CD4-positive, CD25-positive, alpha-beta regulatory T cell (primary cell): ENCODE measurements at regions not wholly inside any gene's neighbourhood (a gene's known extent, or its start where the extent isn't known, plus 50 kb on each side); places are given as distances from the start of the nearest gene placed in this dataset.
A peak's percentile ranks its signal among the peaks of the same experiment; 100 is the strongest.
"Not testable (repeated sequence)": the region's sequence is repeated elsewhere in the genome, so short reads cannot be mapped to it uniquely, and the experiment has no call there.

Experiments used
- ATAC-seq, 2 donors: fragments of 150-1000 bp; cut with Tn5 transposase; one replicate each; pipeline ENCODE4 v1.10.0; 2021; ENCODE audit warnings: low read depth in 2 of 2, moderate number of reproducible peaks in 2 of 2, moderate library complexity in 1 of 2
- DNase-seq, 3 donors: peaks; one replicate each; pipeline versions ENCODE4 v3.0.0 to v3.0.0-alpha.2; 2012 to 2022; ENCODE audit warnings: mixed read lengths in 1 of 3
- H3K27ac ChIP-seq: one replicate; pipeline ENCODE4 v1.7.0; 2013; ENCODE audit warnings: mild to moderate bottlenecking, low read length; ENCODE audit not compliant: insufficient read depth, poor library complexity, severe bottlenecking
- H3K27me3 ChIP-seq: one replicate; pipeline ENCODE4 v1.7.0; 2013; ENCODE audit warnings: low read length; ENCODE audit not compliant: control insufficient read depth, insufficient read depth
- H3K36me3 ChIP-seq: one replicate; pipeline ENCODE4 v1.7.0; 2013; ENCODE audit warnings: mild to moderate bottlenecking, low read length, moderate library complexity; ENCODE audit not compliant: control insufficient read depth, insufficient read depth
- H3K4me1 ChIP-seq: 2 replicates; pipeline ENCODE4 v1.7.0; 2013; ENCODE audit warnings: mild to moderate bottlenecking, low read length; ENCODE audit not compliant: insufficient read depth, control insufficient read depth, poor library complexity, severe bottlenecking
- H3K4me3 ChIP-seq: one replicate; pipeline ENCODE4 v1.7.0; 2013; ENCODE audit warnings: low read depth, mild to moderate bottlenecking, low read length, moderate library complexity
- H3K9me3 ChIP-seq, 2 experiments: 1 replicate in 1 of 2; 2 replicates in 1 of 2; pipeline ENCODE4 v1.7.0; 2013; ENCODE audit warnings: low read length in 2 of 2, mild to moderate bottlenecking in 1 of 2, moderate library complexity in 1 of 2; ENCODE audit not compliant: control insufficient read depth in 2 of 2
- H3K27ac Mint-ChIP-seq, 3 donors: one replicate each; pipeline ENCODE4 v1.8.0; 2020 to 2022; ENCODE audit warnings: mild to moderate bottlenecking in 3 of 3, mixed read lengths in 3 of 3, moderate library complexity in 2 of 3
- H3K27me3 Mint-ChIP-seq: one replicate; pipeline ENCODE4 v1.8.0; 2022; ENCODE audit warnings: mild to moderate bottlenecking, mixed read lengths
- H3K36me3 Mint-ChIP-seq: one replicate; pipeline ENCODE4 v1.8.0; 2020; ENCODE audit warnings: mixed read lengths
- H3K4me1 Mint-ChIP-seq, 4 donors: one replicate each; pipeline ENCODE4 v1.8.0; 2020 to 2022; ENCODE audit warnings: mixed read lengths in 4 of 4, mild to moderate bottlenecking in 1 of 4
- H3K4me3 Mint-ChIP-seq, 4 donors: one replicate each; pipeline ENCODE4 v1.8.0; 2020 to 2022; ENCODE audit warnings: mild to moderate bottlenecking in 4 of 4, mixed read lengths in 4 of 4, moderate library complexity in 3 of 4
- H3K9me3 Mint-ChIP-seq, 7 donors: one replicate each; pipeline ENCODE4 v1.8.0; 2020 to 2022; ENCODE audit warnings: mixed read lengths in 7 of 7, mild to moderate bottlenecking in 3 of 7, moderate library complexity in 2 of 7

DNA sequence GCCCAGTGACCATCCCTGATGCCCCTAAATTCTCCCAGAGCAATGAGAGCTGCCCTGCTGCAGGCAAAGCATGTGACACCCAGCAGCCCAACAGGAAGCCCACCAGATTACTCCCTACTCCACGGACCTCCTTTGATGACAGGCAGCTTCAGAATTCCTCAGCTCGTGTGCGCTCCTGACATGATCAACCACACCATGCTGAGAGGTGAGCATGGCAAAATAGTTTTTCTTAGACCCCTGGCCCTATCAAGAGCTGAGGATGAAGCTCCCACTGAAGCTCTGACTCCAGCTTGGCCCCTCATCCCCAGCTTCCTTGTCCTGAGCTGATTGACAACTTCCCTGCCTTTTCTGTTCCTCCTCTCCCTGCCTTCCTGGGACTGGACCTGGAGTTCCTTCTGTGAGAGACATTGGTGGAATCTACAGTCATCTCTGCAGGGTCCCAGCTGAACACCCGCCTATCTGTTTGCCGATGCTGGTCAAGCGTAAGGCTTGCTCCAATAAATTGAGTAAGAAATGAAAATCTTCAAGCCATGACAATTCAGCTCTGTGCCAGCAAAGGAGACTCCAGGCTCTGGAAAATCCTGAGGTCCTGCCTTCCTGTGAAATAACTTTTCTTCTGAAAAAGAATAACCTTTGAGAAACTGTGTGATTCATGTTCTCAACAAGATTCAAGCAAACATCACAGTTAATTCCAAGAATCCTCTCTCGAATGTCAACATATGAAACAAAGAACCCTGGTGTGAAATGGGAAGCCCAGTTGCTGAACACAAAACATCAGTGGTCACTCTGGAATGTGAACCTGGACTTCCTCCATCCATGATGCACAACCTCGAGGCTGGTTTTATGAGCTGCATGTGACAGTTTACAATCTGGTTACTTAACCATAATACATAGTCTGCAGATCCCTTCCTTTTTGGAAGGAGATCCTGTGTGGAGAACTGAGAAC is 201.1 kb downstream of the SPP2 start:
- Histone ChIP-seq H3K27ac (no peak overlapping the region), H3K4me3 (no peak overlapping the region), H3K36me3 (no peaks in the 10 kb centered on the region), H3K27me3 (no peaks in the 10 kb centered on the region), H3K4me1 (no peaks in the 10 kb centered on the region), H3K9me3 (no peaks in the 10 kb centered on the region)
- DNase-seq = no peak
- Mint-ChIP-seq H3K4me3 (no peak overlapping the region), H3K27me3 (no peaks in the 10 kb centered on the region), H3K4me1 (peaks cover 0 to 17% (median 4%) of the 10 kb centered on the region in 4 donors), H3K9me3 (no peaks in the 10 kb centered on the region), H3K36me3 (peaks cover 2% of the 10 kb centered on the region), H3K27ac (no peak overlapping the region)
- ATAC-seq = no peak

DNA sequence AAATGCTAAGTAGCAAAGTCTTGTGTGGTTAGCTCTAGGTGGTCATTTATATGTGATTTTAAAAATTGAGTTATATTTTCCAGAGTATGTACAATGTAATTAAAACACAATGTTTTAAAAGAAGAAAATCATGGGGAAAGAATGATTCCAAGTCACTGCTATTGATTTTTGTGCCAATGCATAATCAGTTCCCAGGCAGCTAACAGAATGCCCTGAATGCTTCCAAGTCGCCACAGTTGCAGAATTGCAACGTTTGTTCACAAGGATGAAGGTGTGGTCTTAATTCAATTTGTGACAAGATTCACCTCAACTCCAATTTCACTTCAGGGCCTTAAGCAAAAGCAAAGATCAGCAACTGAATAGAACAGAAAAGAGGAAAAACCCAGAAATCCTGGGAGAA is 200.4 kb downstream of the SPP2 start:
- no peak overlapping the region for H3K27ac Mint-ChIP-seq
- peaks cover 2% of the 10 kb centered on the region for H3K36me3 Mint-ChIP-seq
- no peak overlapping the region for H3K4me3 ChIP-seq
- no peaks in the 10 kb centered on the region for H3K9me3 ChIP-seq
- no peaks in the 10 kb centered on the region for H3K27me3 ChIP-seq
- H3K27me3 Mint-ChIP-seq = no peaks in the 10 kb centered on the region
- H3K9me3 Mint-ChIP-seq = no peaks in the 10 kb centered on the region
- no peak overlapping the region for H3K27ac ChIP-seq
- no peak overlapping the region for H3K4me3 Mint-ChIP-seq
- H3K36me3 ChIP-seq = no peaks in the 10 kb centered on the region
- no peak for DNase-seq
- ATAC-seq = no peak
- H3K4me1 Mint-ChIP-seq = peaks cover 0 to 14% (median 4%) of the 10 kb centered on the region in 4 donors
- H3K4me1 ChIP-seq = no peaks in the 10 kb centered on the region

DNA sequence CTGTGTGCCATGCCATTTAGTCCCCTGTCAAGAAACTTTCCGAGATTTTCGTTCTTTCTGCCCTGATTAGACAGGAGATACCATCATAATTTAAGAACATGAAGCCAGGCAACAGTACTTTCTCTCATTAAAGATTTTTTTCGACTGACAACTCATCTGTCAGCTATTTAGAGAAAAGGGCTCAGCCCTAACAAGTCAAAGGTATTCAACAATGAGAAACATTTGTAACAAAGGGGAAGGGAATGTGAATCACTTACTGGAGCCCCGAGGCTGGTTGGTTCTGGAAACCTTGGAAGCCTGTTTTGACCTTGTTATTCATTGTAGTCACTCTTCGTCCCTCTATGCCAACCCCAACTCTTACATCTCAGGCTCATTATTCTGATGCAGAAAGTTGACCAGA is 199.4 kb downstream of the SPP2 start:
- Mint-ChIP-seq H3K9me3 (no peaks in the 10 kb centered on the region), H3K4me1 (peaks cover 3 to 8% (median 5%) of the 10 kb centered on the region in 4 donors), H3K27ac (no peak overlapping the region), H3K4me3 (no peak overlapping the region), H3K27me3 (no peaks in the 10 kb centered on the region), H3K36me3 (peaks cover 2% of the 10 kb centered on the region)
- Histone ChIP-seq H3K27ac (no peak overlapping the region), H3K36me3 (no peaks in the 10 kb centered on the region), H3K9me3 (no peaks in the 10 kb centered on the region), H3K4me3 (no peak overlapping the region), H3K27me3 (no peaks in the 10 kb centered on the region), H3K4me1 (no peaks in the 10 kb centered on the region)
- ATAC-seq (no peak), DNase-seq (no peak)

DNA sequence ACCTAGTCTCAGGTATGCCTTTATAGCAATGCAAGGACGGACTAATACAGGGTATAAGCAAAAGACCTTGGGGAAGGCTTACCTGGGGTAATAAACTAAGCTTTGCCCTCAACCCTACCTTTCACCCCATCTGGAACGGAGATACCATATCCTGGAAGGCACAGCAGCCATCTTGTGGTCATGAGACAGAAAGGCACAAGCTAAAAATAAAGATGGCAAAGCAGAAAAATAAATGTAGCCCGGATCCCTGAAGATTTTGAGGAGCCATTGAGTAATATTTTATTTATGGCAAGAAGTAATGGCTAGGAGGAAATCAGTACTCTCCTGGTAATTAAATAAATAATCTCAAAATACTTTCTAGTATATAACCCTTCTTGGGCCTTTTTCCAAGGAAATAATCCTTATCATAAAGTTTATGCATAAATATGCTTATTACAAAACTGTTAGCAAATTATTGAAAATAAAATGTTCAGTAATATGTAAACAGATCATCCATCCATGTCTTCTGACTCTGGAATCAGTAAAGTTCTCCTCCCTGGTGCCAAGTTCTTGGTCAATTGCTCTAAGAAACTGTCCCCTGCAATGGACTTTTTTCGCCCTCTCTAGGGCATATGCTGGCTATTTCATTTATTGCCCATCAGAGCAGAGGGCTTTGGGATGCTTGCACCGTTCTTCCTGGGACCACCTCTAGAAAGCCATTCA is 198.7 kb downstream of the SPP2 start:
- DNase-seq = no peak
- peak overlapping the region in 2 of 3 donors; percentile 6 to 64 for H3K27ac Mint-ChIP-seq
- H3K4me3 ChIP-seq = no peak overlapping the region
- no peaks in the 10 kb centered on the region for H3K27me3 ChIP-seq
- no peak overlapping the region for H3K4me3 Mint-ChIP-seq
- peaks cover 6 to 12% (median 9%) of the 10 kb centered on the region in 4 donors for H3K4me1 Mint-ChIP-seq
- H3K9me3 ChIP-seq = no peaks in the 10 kb centered on the region
- no peaks in the 10 kb centered on the region for H3K9me3 Mint-ChIP-seq
- peaks cover 2% of the 10 kb centered on the region for H3K36me3 Mint-ChIP-seq
- H3K27me3 Mint-ChIP-seq = no peaks in the 10 kb centered on the region
- no peak for ATAC-seq
- H3K4me1 ChIP-seq = peaks cover 2% of the 10 kb centered on the region
- H3K36me3 ChIP-seq = no peaks in the 10 kb centered on the region
- H3K27ac ChIP-seq = no peak overlapping the region

DNA sequence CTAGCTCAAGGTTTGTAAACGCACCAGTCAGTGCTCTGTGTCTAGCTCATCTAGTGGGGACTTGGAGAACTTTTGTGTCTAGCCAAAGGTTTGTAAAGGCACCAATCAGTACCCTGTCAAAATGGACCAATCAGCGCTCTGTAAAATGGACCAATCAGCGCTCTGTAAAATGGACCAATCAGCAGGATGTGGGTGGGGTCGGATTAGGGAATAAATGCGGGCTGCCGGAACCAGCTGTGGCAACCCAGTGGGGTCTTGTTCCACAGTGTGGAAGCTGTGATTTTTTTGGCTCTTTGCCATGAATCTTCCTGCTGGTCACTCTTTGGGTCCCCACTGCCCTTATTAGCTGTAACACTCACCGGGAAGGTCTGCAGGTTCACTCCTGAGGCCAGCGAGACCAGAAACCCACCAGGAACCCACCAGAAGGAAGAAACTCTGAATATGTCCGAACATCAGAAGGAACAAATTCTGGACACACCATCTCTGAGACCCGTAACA is 197.8 kb downstream of the SPP2 start:
- H3K27ac Mint-ChIP-seq, H3K27me3 ChIP-seq, H3K4me3 ChIP-seq, H3K36me3 ChIP-seq, ATAC-seq, H3K27me3 Mint-ChIP-seq, H3K9me3 ChIP-seq, H3K4me3 Mint-ChIP-seq, H3K9me3 Mint-ChIP-seq, H3K36me3 Mint-ChIP-seq, DNase-seq, H3K27ac ChIP-seq: not testable (repeated sequence)
- peaks cover 12% of the 10 kb centered on the region for H3K4me1 ChIP-seq
- peaks cover 11 to 20% (median 17%) of the 10 kb centered on the region in 4 donors for H3K4me1 Mint-ChIP-seq

DNA sequence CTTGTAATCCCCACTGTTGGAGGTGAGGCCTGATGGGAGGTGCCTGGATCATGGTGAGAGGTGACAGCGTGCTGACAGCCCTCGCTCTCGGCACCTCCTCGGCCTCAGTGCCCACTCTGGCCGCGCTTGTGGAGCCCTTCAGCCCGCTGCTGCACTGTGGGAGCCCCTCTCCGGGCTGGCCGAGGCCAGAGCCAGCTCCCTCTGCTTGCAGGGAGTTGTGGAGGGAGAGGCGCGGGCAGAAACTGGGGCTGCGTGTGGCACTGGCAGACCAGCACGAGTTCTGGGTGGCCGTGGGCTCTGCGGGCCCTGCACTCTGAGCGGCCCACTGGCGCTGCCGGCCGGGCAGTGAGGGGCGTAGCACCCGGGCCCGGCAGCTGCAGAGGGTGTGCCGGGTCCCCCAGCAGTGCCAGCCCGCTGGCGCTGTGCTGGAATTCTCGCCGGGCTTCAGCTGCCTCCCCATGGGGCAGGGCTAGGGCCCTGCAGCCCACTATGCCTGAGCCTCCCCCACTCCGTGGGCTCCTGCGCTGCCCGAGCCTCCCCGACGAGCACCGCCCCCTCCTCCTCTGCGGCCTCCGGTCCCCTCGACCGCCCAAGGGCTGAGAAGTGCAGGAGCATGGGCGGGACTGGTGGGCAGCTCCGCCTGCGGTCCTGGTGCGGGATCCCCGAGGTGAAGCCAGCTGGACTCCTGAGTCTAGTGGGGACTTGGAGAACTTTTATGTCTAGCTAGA is 197.1 kb downstream of the SPP2 start:
- H3K27ac Mint-ChIP-seq = no peak overlapping the region
- DNase-seq (no peak), ATAC-seq (no peak)
- H3K36me3 Mint-ChIP-seq = no peaks in the 10 kb centered on the region
- H3K9me3 ChIP-seq = no peaks in the 10 kb centered on the region
- no peak overlapping the region for H3K27ac ChIP-seq
- no peaks in the 10 kb centered on the region for H3K27me3 Mint-ChIP-seq
- no peak overlapping the region for H3K4me3 ChIP-seq
- H3K4me1 Mint-ChIP-seq = peaks cover 14 to 20% (median 18%) of the 10 kb centered on the region in 4 donors
- no peaks in the 10 kb centered on the region for H3K9me3 Mint-ChIP-seq
- H3K4me1 ChIP-seq = peaks cover 15% of the 10 kb centered on the region
- H3K36me3 ChIP-seq = no peaks in the 10 kb centered on the region
- H3K27me3 ChIP-seq = no peaks in the 10 kb centered on the region
- H3K4me3 Mint-ChIP-seq = no peak overlapping the region

DNA sequence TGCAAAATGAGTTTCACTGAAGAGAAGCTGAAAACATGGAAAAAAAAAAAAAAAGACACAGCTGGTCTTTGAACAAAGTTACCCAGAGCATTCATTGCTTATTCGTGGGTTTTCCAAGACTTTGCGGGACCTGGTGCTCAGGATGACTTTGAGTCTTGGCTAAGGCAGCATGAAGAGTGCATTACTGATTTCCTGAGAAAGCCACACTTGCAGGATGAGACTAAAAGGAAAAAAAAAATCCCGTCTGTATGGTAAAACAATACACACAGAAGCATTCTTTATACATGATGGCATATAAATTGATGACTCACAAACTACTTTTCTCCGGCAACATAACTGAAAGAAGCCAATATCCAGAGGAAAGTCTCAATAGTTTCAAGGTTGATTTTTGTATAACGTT is 195.4 kb downstream of the SPP2 start:
- Mint-ChIP-seq H3K36me3 (no peaks in the 10 kb centered on the region), H3K27me3 (no peaks in the 10 kb centered on the region), H3K4me1 (peaks cover 14 to 20% (median 18%) of the 10 kb centered on the region in 4 donors), H3K27ac (no peak overlapping the region), H3K4me3 (no peak overlapping the region), H3K9me3 (no peaks in the 10 kb centered on the region)
- Histone ChIP-seq H3K27ac (no peak overlapping the region), H3K9me3 (no peaks in the 10 kb centered on the region), H3K27me3 (no peaks in the 10 kb centered on the region), H3K4me3 (no peak overlapping the region), H3K4me1 (peaks cover 15% of the 10 kb centered on the region), H3K36me3 (no peaks in the 10 kb centered on the region)
- DNase-seq = no peak
- ATAC-seq = no peak
